Hepatocyte (in vitro differentiated cells): ENCODE measurements at regions not wholly inside any gene's neighbourhood (a gene's known extent, or its start where the extent isn't known, plus 50 kb on each side); places are given as distances from the start of the nearest gene placed in this dataset.

Experiments
- EZH2 ChIP-seq: fragments of 200-600 bp; sonication (generic); IDR thresholded peaks from 2 replicates; pipeline ENCODE4 v1.6.1; 2016; ENCODE audit warnings: antibody characterized with exemption, mild to moderate bottlenecking, borderline replicate concordance
- TF ChIP-seq, protein P1 (sequence below): fragments of 200-600 bp; sonication (generic); IDR thresholded peaks from 2 replicates; pipeline ENCODE4 v1.5.1; 2016; ENCODE audit warnings: antibody characterized with exemption, mild to moderate bottlenecking; ENCODE audit not compliant: poor library complexity

DNA sequence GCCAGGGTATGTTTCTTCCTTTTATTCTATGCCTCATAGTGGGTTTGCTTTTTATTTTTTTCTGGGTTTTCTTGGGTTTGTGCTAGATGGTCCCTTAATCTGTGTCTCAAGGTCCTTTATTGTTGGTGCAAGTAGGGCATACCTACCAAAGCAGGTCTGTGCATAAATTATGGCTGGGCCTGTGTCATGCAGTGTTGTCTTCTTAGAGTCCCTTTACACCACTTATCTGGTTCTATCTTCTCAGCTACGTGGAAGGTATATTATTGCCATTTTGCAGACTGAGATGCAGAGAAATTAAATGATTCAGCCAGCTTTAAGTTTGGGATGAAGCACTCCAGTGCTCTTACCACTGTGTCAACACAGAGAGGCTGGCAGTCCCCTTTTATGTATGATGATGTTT, 293.5 kb upstream of the SOX2 start:
- TF ChIP-seq, protein P1, sequence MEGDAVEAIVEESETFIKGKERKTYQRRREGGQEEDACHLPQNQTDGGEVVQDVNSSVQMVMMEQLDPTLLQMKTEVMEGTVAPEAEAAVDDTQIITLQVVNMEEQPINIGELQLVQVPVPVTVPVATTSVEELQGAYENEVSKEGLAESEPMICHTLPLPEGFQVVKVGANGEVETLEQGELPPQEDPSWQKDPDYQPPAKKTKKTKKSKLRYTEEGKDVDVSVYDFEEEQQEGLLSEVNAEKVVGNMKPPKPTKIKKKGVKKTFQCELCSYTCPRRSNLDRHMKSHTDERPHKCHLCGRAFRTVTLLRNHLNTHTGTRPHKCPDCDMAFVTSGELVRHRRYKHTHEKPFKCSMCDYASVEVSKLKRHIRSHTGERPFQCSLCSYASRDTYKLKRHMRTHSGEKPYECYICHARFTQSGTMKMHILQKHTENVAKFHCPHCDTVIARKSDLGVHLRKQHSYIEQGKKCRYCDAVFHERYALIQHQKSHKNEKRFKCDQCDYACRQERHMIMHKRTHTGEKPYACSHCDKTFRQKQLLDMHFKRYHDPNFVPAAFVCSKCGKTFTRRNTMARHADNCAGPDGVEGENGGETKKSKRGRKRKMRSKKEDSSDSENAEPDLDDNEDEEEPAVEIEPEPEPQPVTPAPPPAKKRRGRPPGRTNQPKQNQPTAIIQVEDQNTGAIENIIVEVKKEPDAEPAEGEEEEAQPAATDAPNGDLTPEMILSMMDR: no peak
- TF ChIP-seq EZH2: no peak
